Fibroblast of lung (primary cell): ENCODE measurements at regions not wholly inside any gene's neighbourhood (a gene's known extent, or its start where the extent isn't known, plus 50 kb on each side); places are given as distances from the start of the nearest gene placed in this dataset.

Experiments used
- DNase-seq, 2 donors: peaks; one replicate each; pipeline versions ENCODE4 v3.0.0 to v3.0.0-alpha.2; 2010; ENCODE audit warnings: low read depth in 2 of 2
- H2AFZ ChIP-seq: 2 replicates; pipeline ENCODE4 v1.5.1; 2012; ENCODE audit warnings: low read length, control low read depth, inconsistent platforms
- H3K27ac ChIP-seq: 2 replicates; pipeline ENCODE4 v1.5.1; 2011; ENCODE audit warnings: low read length, control low read depth; ENCODE audit not compliant: insufficient read depth
- H3K27me3 ChIP-seq: 2 replicates; pipeline ENCODE4 v1.5.1; 2011; ENCODE audit warnings: mild to moderate bottlenecking, low read length; ENCODE audit not compliant: control insufficient read depth, insufficient read depth
- H3K36me3 ChIP-seq: 2 replicates; pipeline ENCODE4 v1.5.1; 2011; ENCODE audit warnings: low read length; ENCODE audit not compliant: control insufficient read depth, insufficient read depth
- H3K4me1 ChIP-seq: 2 replicates; pipeline ENCODE4 v1.5.1; 2011; ENCODE audit warnings: low read length; ENCODE audit not compliant: control insufficient read depth, insufficient read depth; ENCODE audit errors: extremely low read depth
- H3K4me2 ChIP-seq: 2 replicates; pipeline ENCODE4 v1.5.1; 2011; ENCODE audit warnings: low read length, control low read depth; ENCODE audit not compliant: insufficient read depth; ENCODE audit errors: extremely low read depth
- H3K4me3 ChIP-seq, 4 experiments: fragments of 200-600 bp in 1 of 4; sonication (generic) in 1 of 4; replicated peaks in 1 of 4; 2 replicates each; pipeline ENCODE4 v1.5.1; 2011 to 2016; ENCODE audit warnings: low read length in 4 of 4, low read depth in 3 of 4, mild to moderate bottlenecking in 3 of 4, control low read depth in 2 of 4, inconsistent platforms in 1 of 4, mixed read lengths in 1 of 4; ENCODE audit not compliant: insufficient read depth in 1 of 4; ENCODE audit errors: control extremely low read depth in 1 of 4
- H3K79me2 ChIP-seq: 2 replicates; pipeline ENCODE4 v1.5.1; 2012; ENCODE audit warnings: mild to moderate bottlenecking, low read length, inconsistent platforms; ENCODE audit not compliant: control insufficient read depth, insufficient read depth
- H3K9ac ChIP-seq: 2 replicates; pipeline ENCODE4 v1.5.1; 2011; ENCODE audit warnings: mild to moderate bottlenecking, low read length, control low read depth; ENCODE audit not compliant: insufficient read depth
- H3K9me3 ChIP-seq: 2 replicates; pipeline ENCODE4 v1.5.1; 2012; ENCODE audit warnings: low read depth, low read length; ENCODE audit not compliant: control insufficient read depth, insufficient read depth
- H4K20me1 ChIP-seq: 2 replicates; pipeline ENCODE4 v1.5.1; 2011; ENCODE audit warnings: low read length; ENCODE audit not compliant: control insufficient read depth, insufficient read depth; ENCODE audit errors: extremely low read depth
- EZH2 ChIP-seq: IDR thresholded peaks from 2 replicates; pipeline ENCODE4 v1.5.1; 2012; ENCODE audit warnings: low read length, control low read depth, mild to moderate bottlenecking; ENCODE audit errors: missing control alignments
- TF ChIP-seq, protein P1 (sequence below), 2 donors: IDR thresholded peaks in 1 of 2; conservative IDR thresholded peaks in 1 of 2; 1 replicate in 1 of 2; 2 replicates in 1 of 2; pipeline ENCODE4 v1.5.1; 2011 to 2012; ENCODE audit warnings: low read length in 2 of 2, control low read depth in 1 of 2, inconsistent platforms in 1 of 2, low read depth in 1 of 2, mild to moderate bottlenecking in 1 of 2

DNA sequence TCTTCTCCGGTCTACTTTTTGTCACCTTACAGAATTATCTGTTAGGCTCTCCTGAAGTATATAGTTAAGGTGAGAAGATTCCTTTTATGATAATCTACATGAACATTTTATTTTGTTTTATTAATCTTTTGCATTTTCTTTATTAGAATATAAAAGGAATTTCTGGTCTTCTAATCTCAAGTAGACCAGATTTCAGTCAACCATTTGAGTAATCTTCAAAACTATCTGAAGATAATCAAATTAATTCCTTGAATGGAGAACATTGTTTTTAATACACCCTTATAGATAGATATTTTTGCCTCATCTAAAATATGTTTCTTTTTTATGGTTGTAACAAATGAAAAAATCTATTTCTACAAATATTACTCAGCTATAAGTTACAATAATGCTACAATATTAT, 381.7 kb upstream of the PCDH20 start:
- no peak overlapping the region for H2AFZ ChIP-seq

GRCh38 chr13:61795580-61795979, 379.9 kb upstream of the PCDH20 start:
- Histone ChIP-seq H3K9me3 (no peaks in the 10 kb centered on the region), H2AFZ (no peak overlapping the region), H3K4me2 (no peak overlapping the region), H3K9ac (no peak overlapping the region), H3K27ac (no peak overlapping the region), H3K27me3 (no peaks in the 10 kb centered on the region), H3K79me2 (no peaks in the 10 kb centered on the region), H4K20me1 (no peaks in the 10 kb centered on the region), H3K4me1 (no peaks in the 10 kb centered on the region), H3K36me3 (no peaks in the 10 kb centered on the region), H3K4me3 (no peak overlapping the region)
- TF ChIP-seq, protein P1, sequence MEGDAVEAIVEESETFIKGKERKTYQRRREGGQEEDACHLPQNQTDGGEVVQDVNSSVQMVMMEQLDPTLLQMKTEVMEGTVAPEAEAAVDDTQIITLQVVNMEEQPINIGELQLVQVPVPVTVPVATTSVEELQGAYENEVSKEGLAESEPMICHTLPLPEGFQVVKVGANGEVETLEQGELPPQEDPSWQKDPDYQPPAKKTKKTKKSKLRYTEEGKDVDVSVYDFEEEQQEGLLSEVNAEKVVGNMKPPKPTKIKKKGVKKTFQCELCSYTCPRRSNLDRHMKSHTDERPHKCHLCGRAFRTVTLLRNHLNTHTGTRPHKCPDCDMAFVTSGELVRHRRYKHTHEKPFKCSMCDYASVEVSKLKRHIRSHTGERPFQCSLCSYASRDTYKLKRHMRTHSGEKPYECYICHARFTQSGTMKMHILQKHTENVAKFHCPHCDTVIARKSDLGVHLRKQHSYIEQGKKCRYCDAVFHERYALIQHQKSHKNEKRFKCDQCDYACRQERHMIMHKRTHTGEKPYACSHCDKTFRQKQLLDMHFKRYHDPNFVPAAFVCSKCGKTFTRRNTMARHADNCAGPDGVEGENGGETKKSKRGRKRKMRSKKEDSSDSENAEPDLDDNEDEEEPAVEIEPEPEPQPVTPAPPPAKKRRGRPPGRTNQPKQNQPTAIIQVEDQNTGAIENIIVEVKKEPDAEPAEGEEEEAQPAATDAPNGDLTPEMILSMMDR (conservative IDR thresholded peaks at IDR 0.05 in 1 of 2, IDR thresholded peaks at IDR 0.05 in 1 of 2; ENCODE audit: low read depth in 1 of 2, low read length in 2 of 2): no peak
- TF ChIP-seq EZH2: no peak
- peak in 1 of 2 donors; percentile 34 for DNase-seq

More for the DNA sequence above, 381.7 kb upstream of the PCDH20 start:
- DNase-seq: no peak
- Histone ChIP-seq H3K4me1 (no peaks in the 10 kb centered on the region), H3K79me2 (no peaks in the 10 kb centered on the region), H3K27me3 (no peaks in the 10 kb centered on the region), H3K9me3 (no peaks in the 10 kb centered on the region), H3K4me3 (no peak overlapping the region), H4K20me1 (no peaks in the 10 kb centered on the region), H3K9ac (no peak overlapping the region), H3K36me3 (no peaks in the 10 kb centered on the region), H3K27ac (no peak overlapping the region), H3K4me2 (no peak overlapping the region)
- no peak for TF ChIP-seq EZH2
- TF ChIP-seq, protein P1 (conservative IDR thresholded peaks at IDR 0.05 in 1 of 2, IDR thresholded peaks at IDR 0.05 in 1 of 2; ENCODE audit: low read depth in 1 of 2, low read length in 2 of 2): no peak

GRCh38 chr13:61779456-61779855, 363.8 kb upstream of the PCDH20 start:
- no peaks in the 10 kb centered on the region for H3K36me3 ChIP-seq
- H2AFZ ChIP-seq: no peak overlapping the region
- no peaks in the 10 kb centered on the region for H3K27me3 ChIP-seq
- no peak overlapping the region for H3K9ac ChIP-seq
- H4K20me1 ChIP-seq: no peaks in the 10 kb centered on the region
- no peaks in the 10 kb centered on the region for H3K4me1 ChIP-seq
- no peak overlapping the region for H3K4me2 ChIP-seq
- TF ChIP-seq, protein P1 (conservative IDR thresholded peaks at IDR 0.05 in 1 of 2, IDR thresholded peaks at IDR 0.05 in 1 of 2; ENCODE audit: low read depth in 1 of 2, low read length in 2 of 2): no peak
- TF ChIP-seq EZH2: no peak
- H3K27ac ChIP-seq: no peak overlapping the region
- no peaks in the 10 kb centered on the region for H3K9me3 ChIP-seq
- no peaks in the 10 kb centered on the region for H3K79me2 ChIP-seq
- H3K4me3 ChIP-seq: no peak overlapping the region
- no peak for DNase-seq
